ENCODE measurements at regions not wholly inside any gene's neighbourhood (a gene's known extent, or its start where the extent isn't known, plus 50 kb on each side); places are given as distances from the start of the nearest gene placed in this dataset.

DNA sequence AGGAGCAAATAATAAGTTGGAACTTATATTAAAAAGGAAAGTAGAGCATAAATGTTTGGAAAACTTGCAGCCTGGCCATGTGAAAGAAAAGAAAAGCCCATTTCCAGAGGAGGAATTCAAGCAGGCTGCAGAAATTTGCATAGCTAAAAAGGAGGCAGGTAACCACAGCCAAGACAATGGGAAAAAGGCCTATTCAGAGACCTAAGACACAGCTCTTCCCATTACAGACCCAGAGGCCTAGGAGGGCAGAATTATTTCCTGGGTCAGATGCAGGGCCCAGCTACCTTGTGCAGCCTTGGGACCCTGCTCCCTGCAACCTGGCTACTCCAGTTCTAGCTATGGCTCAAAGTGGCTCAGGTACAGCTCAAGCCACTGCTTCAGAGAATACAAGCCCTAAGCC, 234.6 kb upstream of the BCHE start:
- DNase-seq (no peak), ATAC-seq (replicated peaks in 1 of 4) (no peak)
- no peak overlapping the region for H3K27ac ChIP-seq (ENCODE audit: low read length)
- no peaks in the 10 kb centered on the region for H3K27me3 ChIP-seq (replicated peaks in 1 of 2; ENCODE audit: control insufficient read depth in 2 of 2, extremely low read depth in 1 of 2, insufficient read depth in 2 of 2, low read length in 1 of 2)
- Mint-ChIP-seq H3K36me3 (no peaks in the 10 kb centered on the region), H3K27me3 (no peaks in the 10 kb centered on the region), H3K4me1 (no peaks in the 10 kb centered on the region), H3K9me3 (peaks cover 4 to 25% (median 5%) of the 10 kb centered on the region in 3 donors), H3K4me3 (no peak overlapping the region), H3K27ac (no peak overlapping the region)
- no peaks in the 10 kb centered on the region for H3K9me3 ChIP-seq
- ChIA-PET POLR2A (no interaction called here), CTCF (no interaction called here)
- H3K4me3 ChIP-seq (ENCODE audit: control insufficient read depth in 1 of 2, extremely low read depth in 1 of 2, low read length in 1 of 2), result no peak overlapping the region
- no peaks in the 10 kb centered on the region for H3K4me1 ChIP-seq (ENCODE audit: control insufficient read depth in 1 of 2, extremely low read depth in 1 of 2, insufficient read depth in 2 of 2, low read length in 2 of 2)
- H3K36me3 ChIP-seq (ENCODE audit: control insufficient read depth in 2 of 2, extremely low read depth in 1 of 2, insufficient read depth in 1 of 2, low read length in 1 of 2), result no peaks in the 10 kb centered on the region

DNA sequence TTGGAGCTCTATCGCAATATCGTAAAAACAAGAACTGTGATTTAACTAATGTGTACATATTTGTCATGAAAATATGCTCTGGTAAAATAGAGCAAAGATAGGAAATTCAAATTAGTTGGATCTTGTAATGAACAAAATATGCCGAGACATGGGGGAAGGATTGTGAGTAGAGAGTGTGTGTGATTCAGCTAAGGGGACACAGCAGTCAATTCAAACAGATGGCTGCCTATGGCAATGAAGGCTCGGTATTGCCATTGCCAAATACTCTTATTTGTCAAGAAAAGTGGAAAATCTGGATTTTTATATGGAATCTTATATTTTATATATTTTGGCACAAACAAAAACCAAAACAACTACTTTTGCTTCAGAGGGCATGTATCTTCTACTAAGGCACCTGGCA, 227.3 kb upstream of the BCHE start:
- Histone ChIP-seq H3K9me3 (no peaks in the 10 kb centered on the region), H3K27ac (ENCODE audit: low read length) (no peak overlapping the region), H3K36me3 (ENCODE audit: control insufficient read depth in 2 of 2, extremely low read depth in 1 of 2, insufficient read depth in 1 of 2, low read length in 1 of 2) (no peaks in the 10 kb centered on the region), H3K27me3 (replicated peaks in 1 of 2; ENCODE audit: control insufficient read depth in 2 of 2, extremely low read depth in 1 of 2, insufficient read depth in 2 of 2, low read length in 1 of 2) (no peaks in the 10 kb centered on the region), H3K4me3 (ENCODE audit: control insufficient read depth in 1 of 2, extremely low read depth in 1 of 2, low read length in 1 of 2) (no peak overlapping the region), H3K4me1 (ENCODE audit: control insufficient read depth in 1 of 2, extremely low read depth in 1 of 2, insufficient read depth in 2 of 2, low read length in 2 of 2) (no peaks in the 10 kb centered on the region)
- H3K4me3 Mint-ChIP-seq, result no peak overlapping the region
- H3K27me3 Mint-ChIP-seq, result no peaks in the 10 kb centered on the region
- ChIA-PET CTCF (no interaction called here), POLR2A (no interaction called here)
- no peak overlapping the region for H3K27ac Mint-ChIP-seq
- no peak for DNase-seq
- ATAC-seq (replicated peaks in 1 of 4), result no peak
- no peaks in the 10 kb centered on the region for H3K4me1 Mint-ChIP-seq
- no peaks in the 10 kb centered on the region for H3K36me3 Mint-ChIP-seq
- peaks cover 4 to 12% (median 5%) of the 10 kb centered on the region in 3 donors for H3K9me3 Mint-ChIP-seq
- WGBS (ENCODE audit: insufficient coverage), result 94% methylated on average over 2 of the region's 4 CpGs

DNA sequence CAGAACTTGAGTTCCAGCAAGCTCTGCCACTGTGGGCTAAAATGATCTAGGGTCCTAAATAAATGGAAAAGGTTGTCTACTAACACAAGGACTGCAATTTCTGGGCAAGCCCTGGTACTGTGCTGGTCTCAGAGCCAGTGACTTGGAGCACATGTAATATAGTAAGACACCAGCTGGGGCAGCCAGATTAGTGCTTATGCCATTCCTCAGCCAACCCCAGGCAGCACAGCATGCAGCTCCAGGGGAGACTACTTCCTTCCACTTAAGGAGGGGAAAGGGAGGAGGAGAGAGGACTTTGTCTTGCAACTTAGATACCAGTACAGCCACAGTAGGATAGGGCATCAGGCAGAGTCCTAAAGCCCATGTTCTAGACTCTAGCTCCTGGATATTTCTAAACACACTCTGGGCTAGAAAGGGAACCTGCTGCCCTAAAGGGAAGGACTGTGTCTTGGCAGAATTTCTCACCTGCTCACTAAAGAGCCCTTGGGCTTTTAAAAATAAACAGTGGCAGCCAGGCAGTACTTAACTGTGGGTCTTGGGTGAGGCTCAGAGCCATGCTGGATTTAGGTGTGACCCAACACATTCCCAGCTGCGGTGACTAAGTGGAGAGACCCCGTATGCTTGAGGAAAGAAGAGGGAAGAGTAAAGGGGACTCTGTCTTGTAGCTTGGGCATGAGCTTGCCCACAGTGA, 223.7 kb upstream of the BCHE start:
- H3K27ac Mint-ChIP-seq, result no peak overlapping the region
- H3K9me3 ChIP-seq, result no peaks in the 10 kb centered on the region
- H3K27me3 ChIP-seq (replicated peaks in 1 of 2; ENCODE audit: control insufficient read depth in 2 of 2, extremely low read depth in 1 of 2, insufficient read depth in 2 of 2, low read length in 1 of 2), result no peaks in the 10 kb centered on the region
- ATAC-seq (replicated peaks in 1 of 4) (no peak), DNase-seq (no peak)
- H3K9me3 Mint-ChIP-seq, result peaks cover 0 to 10% (median 4%) of the 10 kb centered on the region in 3 donors
- no peaks in the 10 kb centered on the region for H3K36me3 Mint-ChIP-seq
- H3K4me1 ChIP-seq (ENCODE audit: control insufficient read depth in 1 of 2, extremely low read depth in 1 of 2, insufficient read depth in 2 of 2, low read length in 2 of 2), result no peaks in the 10 kb centered on the region
- no peaks in the 10 kb centered on the region for H3K36me3 ChIP-seq (ENCODE audit: control insufficient read depth in 2 of 2, extremely low read depth in 1 of 2, insufficient read depth in 1 of 2, low read length in 1 of 2)
- H3K4me3 ChIP-seq (ENCODE audit: control insufficient read depth in 1 of 2, extremely low read depth in 1 of 2, low read length in 1 of 2), result no peak overlapping the region
- WGBS (ENCODE audit: insufficient coverage), result 75% methylated on average over 1 of the region's 2 CpGs
- ChIA-PET CTCF (no interaction called here), POLR2A (no interaction called here)
- no peak overlapping the region for H3K27ac ChIP-seq (ENCODE audit: low read length)
- H3K4me3 Mint-ChIP-seq, result no peak overlapping the region
- H3K27me3 Mint-ChIP-seq, result no peaks in the 10 kb centered on the region
- H3K4me1 Mint-ChIP-seq, result no peaks in the 10 kb centered on the region

DNA sequence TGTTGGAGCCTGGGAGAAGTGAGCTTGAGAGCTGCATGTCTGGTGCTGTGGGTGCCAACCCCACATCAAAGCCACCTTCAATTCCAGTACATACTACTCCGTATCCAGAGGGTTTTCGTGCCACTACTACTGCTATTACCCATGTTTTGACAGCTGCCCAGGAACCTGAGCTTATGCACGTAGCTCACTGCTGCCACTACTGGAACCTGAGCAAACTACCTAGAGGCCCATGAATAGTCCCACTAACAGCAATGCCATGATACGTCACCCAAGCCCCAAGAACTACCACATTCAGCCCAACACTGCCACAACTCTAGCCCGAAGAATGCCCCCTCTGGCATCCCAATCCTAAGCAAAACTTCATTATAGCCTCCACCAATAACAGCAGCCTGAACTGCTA, 215.2 kb upstream of the BCHE start:
- Mint-ChIP-seq H3K27ac (no peak overlapping the region), H3K4me3 (no peak overlapping the region), H3K36me3 (no peaks in the 10 kb centered on the region), H3K4me1 (no peaks in the 10 kb centered on the region), H3K27me3 (no peaks in the 10 kb centered on the region), H3K9me3 (peaks cover 10 to 33% (median 13%) of the 10 kb centered on the region in 3 donors)
- Histone ChIP-seq H3K4me3 (ENCODE audit: control insufficient read depth in 1 of 2, extremely low read depth in 1 of 2, low read length in 1 of 2) (no peak overlapping the region), H3K36me3 (ENCODE audit: control insufficient read depth in 2 of 2, extremely low read depth in 1 of 2, insufficient read depth in 1 of 2, low read length in 1 of 2) (no peaks in the 10 kb centered on the region), H3K27me3 (replicated peaks in 1 of 2; ENCODE audit: control insufficient read depth in 2 of 2, extremely low read depth in 1 of 2, insufficient read depth in 2 of 2, low read length in 1 of 2) (no peaks in the 10 kb centered on the region), H3K27ac (ENCODE audit: low read length) (no peak overlapping the region), H3K9me3 (no peaks in the 10 kb centered on the region), H3K4me1 (ENCODE audit: control insufficient read depth in 1 of 2, extremely low read depth in 1 of 2, insufficient read depth in 2 of 2, low read length in 2 of 2) (no peaks in the 10 kb centered on the region)
- ATAC-seq (replicated peaks in 1 of 4) (no peak), DNase-seq (no peak)
- WGBS (ENCODE audit: insufficient coverage), result 76% methylated on average over 5 of the region's 5 CpGs
- POLR2A ChIA-PET, result no interaction called here
- CTCF ChIA-PET, result no interaction called here

DNA sequence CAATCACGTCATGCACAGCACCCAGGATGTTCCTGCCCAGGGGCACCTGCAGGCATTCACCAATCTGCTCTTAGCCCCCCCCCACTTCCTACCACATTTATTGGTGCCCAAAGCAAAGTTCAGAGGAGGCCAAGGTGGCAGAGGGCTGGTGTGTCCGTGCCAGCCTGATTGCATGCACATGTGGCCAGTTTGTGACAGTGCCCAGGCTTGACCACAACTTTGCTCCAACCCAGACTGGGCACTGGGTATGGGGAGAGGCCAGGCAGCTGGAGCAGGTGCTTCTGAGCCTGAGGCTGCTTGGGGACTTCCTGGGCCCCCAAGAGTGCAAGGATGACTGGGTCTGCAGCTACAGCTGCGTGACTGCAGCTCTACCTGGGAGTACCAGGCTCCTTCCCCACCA, 192.3 kb upstream of the BCHE start:
- 59% methylated on average over 3 of the region's 3 CpGs for WGBS (ENCODE audit: insufficient coverage)
- Histone ChIP-seq H3K9me3 (no peaks in the 10 kb centered on the region), H3K4me1 (ENCODE audit: control insufficient read depth in 1 of 2, extremely low read depth in 1 of 2, insufficient read depth in 2 of 2, low read length in 2 of 2) (no peaks in the 10 kb centered on the region), H3K27me3 (replicated peaks in 1 of 2; ENCODE audit: control insufficient read depth in 2 of 2, extremely low read depth in 1 of 2, insufficient read depth in 2 of 2, low read length in 1 of 2) (no peaks in the 10 kb centered on the region), H3K4me3 (ENCODE audit: control insufficient read depth in 1 of 2, extremely low read depth in 1 of 2, low read length in 1 of 2) (no peak overlapping the region), H3K36me3 (ENCODE audit: control insufficient read depth in 2 of 2, extremely low read depth in 1 of 2, insufficient read depth in 1 of 2, low read length in 1 of 2) (no peaks in the 10 kb centered on the region), H3K27ac (ENCODE audit: low read length) (no peak overlapping the region)
- no peaks in the 10 kb centered on the region for H3K36me3 Mint-ChIP-seq
- no peaks in the 10 kb centered on the region for H3K4me1 Mint-ChIP-seq
- H3K27me3 Mint-ChIP-seq, result no peaks in the 10 kb centered on the region
- ChIA-PET POLR2A (no interaction called here), CTCF (no interaction called here)
- no peak overlapping the region for H3K27ac Mint-ChIP-seq
- ATAC-seq (replicated peaks in 1 of 4), result no peak
- H3K4me3 Mint-ChIP-seq, result no peak overlapping the region
- DNase-seq, result no peak
- peaks cover 3 to 31% (median 6%) of the 10 kb centered on the region in 3 donors for H3K9me3 Mint-ChIP-seq

DNA sequence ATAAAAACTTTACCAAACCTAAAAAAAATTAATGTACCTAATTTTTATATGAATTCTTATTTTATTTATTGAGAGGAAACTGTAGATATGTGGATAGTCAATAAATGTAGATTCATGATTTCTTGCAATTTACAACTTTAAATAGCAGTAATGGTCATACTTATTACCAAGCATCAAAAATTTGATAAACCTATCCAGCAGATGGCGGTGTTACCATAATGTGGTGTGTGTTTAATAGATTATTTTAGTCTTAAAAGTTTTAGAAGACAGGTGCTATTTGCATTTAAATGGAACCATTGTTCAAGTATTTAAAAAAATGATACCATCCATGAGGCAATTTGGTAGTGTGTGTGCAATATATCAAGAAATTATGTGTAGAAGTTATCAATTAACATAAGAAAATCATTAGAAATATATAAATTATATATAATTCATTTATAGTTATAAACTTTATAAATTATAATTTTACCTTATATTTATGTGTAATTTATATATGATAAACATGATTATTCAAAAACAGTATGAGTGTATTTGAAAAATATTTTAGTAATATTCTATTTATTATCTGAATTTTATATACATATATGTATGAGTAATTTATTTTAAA, 176.0 kb upstream of the BCHE start:
- Mint-ChIP-seq H3K27ac (no peak overlapping the region), H3K36me3 (no peaks in the 10 kb centered on the region), H3K4me3 (no peak overlapping the region), H3K4me1 (no peaks in the 10 kb centered on the region), H3K27me3 (no peaks in the 10 kb centered on the region), H3K9me3 (peaks cover 4 to 15% (median 12%) of the 10 kb centered on the region in 3 donors)
- no peaks in the 10 kb centered on the region for H3K36me3 ChIP-seq (ENCODE audit: control insufficient read depth in 2 of 2, extremely low read depth in 1 of 2, insufficient read depth in 1 of 2, low read length in 1 of 2)
- CTCF ChIA-PET, result no interaction called here
- ATAC-seq (replicated peaks in 1 of 4) (no peak), DNase-seq (no peak)
- no peaks in the 10 kb centered on the region for H3K9me3 ChIP-seq
- WGBS (ENCODE audit: insufficient coverage), result no CpG with 5 or more reads among the region's 1 CpG
- no peak overlapping the region for H3K27ac ChIP-seq (ENCODE audit: low read length)
- no peak overlapping the region for H3K4me3 ChIP-seq (ENCODE audit: control insufficient read depth in 1 of 2, extremely low read depth in 1 of 2, low read length in 1 of 2)
- POLR2A ChIA-PET, result no interaction called here
- H3K4me1 ChIP-seq (ENCODE audit: control insufficient read depth in 1 of 2, extremely low read depth in 1 of 2, insufficient read depth in 2 of 2, low read length in 2 of 2), result no peaks in the 10 kb centered on the region
- no peaks in the 10 kb centered on the region for H3K27me3 ChIP-seq (replicated peaks in 1 of 2; ENCODE audit: control insufficient read depth in 2 of 2, extremely low read depth in 1 of 2, insufficient read depth in 2 of 2, low read length in 1 of 2)

- no peaks in the 10 kb centered on the region for H3K36me3 ChIP-seq (ENCODE audit: control insufficient read depth in 2 of 2, extremely low read depth in 1 of 2, insufficient read depth in 1 of 2, low read length in 1 of 2)
- no peaks in the 10 kb centered on the region for H3K27me3 ChIP-seq (replicated peaks in 1 of 2; ENCODE audit: control insufficient read depth in 2 of 2, extremely low read depth in 1 of 2, insufficient read depth in 2 of 2, low read length in 1 of 2)
- POLR2A ChIA-PET, result no interaction called here
- H3K4me1 Mint-ChIP-seq, result no peaks in the 10 kb centered on the region
- H3K4me3 ChIP-seq (ENCODE audit: control insufficient read depth in 1 of 2, extremely low read depth in 1 of 2, low read length in 1 of 2), result no peak overlapping the region
- no peak overlapping the region for H3K27ac ChIP-seq (ENCODE audit: low read length)
- H3K27me3 Mint-ChIP-seq, result no peaks in the 10 kb centered on the region
- H3K9me3 ChIP-seq, result no peaks in the 10 kb centered on the region
- no peaks in the 10 kb centered on the region for H3K36me3 Mint-ChIP-seq
- ATAC-seq (replicated peaks in 1 of 4) (no peak), DNase-seq (no peak)
- CTCF ChIA-PET, result no interaction called here
- H3K27ac Mint-ChIP-seq, result no peak overlapping the region
- no CpG with 5 or more reads among the region's 1 CpG for WGBS (ENCODE audit: insufficient coverage)
- H3K4me1 ChIP-seq (ENCODE audit: control insufficient read depth in 1 of 2, extremely low read depth in 1 of 2, insufficient read depth in 2 of 2, low read length in 2 of 2), result no peaks in the 10 kb centered on the region
- H3K4me3 Mint-ChIP-seq, result no peak overlapping the region
- peaks cover 7 to 15% (median 8%) of the 10 kb centered on the region in 3 donors for H3K9me3 Mint-ChIP-seq
Observed at GRCh38 chr3:166011771-166012170, 174.5 kb upstream of the BCHE start.
